AG10803 (cell line): ENCODE measurements at regions not wholly inside any gene's neighbourhood (a gene's known extent, or its start where the extent isn't known, plus 50 kb on each side); places are given as distances from the start of the nearest gene placed in this dataset.

Experiments used
- DNase-seq: peaks from one replicate; pipeline ENCODE4 v3.0.0; 2010; ENCODE audit warnings: low read depth
- H3K4me3 ChIP-seq: 2 replicates; pipeline ENCODE4 v1.5.1; 2011; ENCODE audit warnings: mild to moderate bottlenecking, low read length, control low read depth
- TF ChIP-seq, protein P1 (sequence below): conservative IDR thresholded peaks from 2 replicates; pipeline ENCODE4 v1.5.1; 2011; ENCODE audit warnings: mild to moderate bottlenecking, low read length, control low read depth, inconsistent platforms

DNA sequence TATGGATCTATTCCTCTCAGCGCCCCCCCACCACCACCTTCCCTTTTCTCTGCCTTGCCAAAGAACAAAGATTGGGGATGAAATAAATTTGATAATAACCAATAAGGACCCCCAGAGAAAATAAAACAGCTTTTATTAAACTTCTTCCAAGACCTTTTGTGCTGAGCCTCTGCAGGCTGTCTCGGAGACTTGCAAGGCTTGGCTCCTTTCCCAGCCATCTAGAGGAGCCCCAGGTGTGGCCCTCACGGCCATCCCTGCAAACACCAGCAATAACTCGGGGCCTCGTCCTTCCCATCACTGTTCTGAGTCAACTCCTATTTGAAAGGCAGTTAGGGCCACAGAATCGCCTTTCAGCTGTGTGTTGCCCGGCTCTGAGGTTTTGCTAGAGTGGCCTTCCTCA is 51.2 kb upstream of the LMO1 start:
- H3K4me3 ChIP-seq, result no peak overlapping the region
- DNase-seq, result no peak
- TF ChIP-seq, protein P1, sequence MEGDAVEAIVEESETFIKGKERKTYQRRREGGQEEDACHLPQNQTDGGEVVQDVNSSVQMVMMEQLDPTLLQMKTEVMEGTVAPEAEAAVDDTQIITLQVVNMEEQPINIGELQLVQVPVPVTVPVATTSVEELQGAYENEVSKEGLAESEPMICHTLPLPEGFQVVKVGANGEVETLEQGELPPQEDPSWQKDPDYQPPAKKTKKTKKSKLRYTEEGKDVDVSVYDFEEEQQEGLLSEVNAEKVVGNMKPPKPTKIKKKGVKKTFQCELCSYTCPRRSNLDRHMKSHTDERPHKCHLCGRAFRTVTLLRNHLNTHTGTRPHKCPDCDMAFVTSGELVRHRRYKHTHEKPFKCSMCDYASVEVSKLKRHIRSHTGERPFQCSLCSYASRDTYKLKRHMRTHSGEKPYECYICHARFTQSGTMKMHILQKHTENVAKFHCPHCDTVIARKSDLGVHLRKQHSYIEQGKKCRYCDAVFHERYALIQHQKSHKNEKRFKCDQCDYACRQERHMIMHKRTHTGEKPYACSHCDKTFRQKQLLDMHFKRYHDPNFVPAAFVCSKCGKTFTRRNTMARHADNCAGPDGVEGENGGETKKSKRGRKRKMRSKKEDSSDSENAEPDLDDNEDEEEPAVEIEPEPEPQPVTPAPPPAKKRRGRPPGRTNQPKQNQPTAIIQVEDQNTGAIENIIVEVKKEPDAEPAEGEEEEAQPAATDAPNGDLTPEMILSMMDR, result no peak

DNA sequence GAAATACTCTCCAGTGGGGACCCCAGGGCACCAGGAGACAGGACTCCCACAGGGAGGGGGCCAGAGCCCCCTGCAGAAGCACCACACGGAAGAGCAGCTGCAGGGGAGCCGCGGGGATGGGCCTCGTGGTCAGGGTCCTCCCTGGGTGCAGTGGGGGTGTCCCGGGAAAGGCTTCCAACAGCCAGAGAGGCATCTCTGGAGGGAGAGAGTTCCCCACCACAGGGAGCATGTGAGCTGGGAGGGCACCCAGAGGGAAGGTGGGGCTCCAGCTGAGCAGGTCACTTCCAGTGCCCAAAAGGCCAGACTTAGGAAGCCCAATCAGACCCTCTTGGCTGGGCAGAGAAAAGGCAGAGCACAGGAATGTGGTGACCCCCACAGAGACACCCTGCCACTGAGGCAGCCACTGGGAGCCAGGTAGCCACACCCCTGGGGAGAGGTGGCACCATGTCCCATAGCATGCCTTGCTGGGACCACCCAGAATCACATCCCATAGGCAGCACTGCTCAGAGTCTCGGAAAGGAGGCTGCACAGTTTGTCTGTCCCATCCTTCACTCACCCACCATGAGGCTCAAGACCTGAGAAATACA is 49.9 kb upstream of the LMO1 start:
- TF ChIP-seq, protein P1, result no peak
- no peak overlapping the region for H3K4me3 ChIP-seq
- no peak for DNase-seq
